Hippocampal formation (tissue), 2 donors: ENCODE measurements at regions not wholly inside any gene's neighbourhood (a gene's known extent, or its start where the extent isn't known, plus 50 kb on each side); places are given as distances from the start of the nearest gene placed in this dataset.
A peak's percentile ranks its signal among the peaks of the same experiment; 100 is the strongest.

ENCODE experiments used
- DNase-seq, 2 donors: peaks; one replicate each; lab custom pipeline; 2025; lab: John Stamatoyannopoulos, UW

GRCh38 chr17:55668312-55668920 lies 54.2 kb downstream of the TMEM100 start:
- peak in 1 of 2 donors; percentile 19 for DNase-seq

- DNase-seq: no peak
These were observed 55.9 kb downstream of the TMEM100 start for GRCh38 chr17:55666806-55667205.

DNA sequence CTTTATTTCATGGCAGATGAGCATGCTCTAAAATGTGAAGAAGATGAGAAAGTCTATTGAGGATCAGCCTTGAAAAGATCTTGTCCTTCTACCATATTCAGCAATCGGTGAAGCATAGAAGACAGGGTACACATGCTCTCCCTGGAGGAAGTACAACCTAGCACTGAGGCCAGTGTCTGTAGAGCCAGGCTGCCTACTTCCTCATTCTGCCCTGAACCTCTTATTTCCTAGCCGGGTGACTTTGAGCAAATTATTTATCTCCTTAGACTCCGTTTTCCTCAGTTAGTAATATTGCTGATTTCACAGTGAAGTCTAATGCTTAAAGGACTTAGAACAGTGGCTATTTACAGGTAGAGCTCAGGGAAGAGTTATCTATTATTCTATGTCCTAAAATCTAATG lies 58.4 kb downstream of the TMEM100 start:
- DNase-seq: no peak

- DNase-seq: no peak
These were observed 59.3 kb downstream of the TMEM100 start for GRCh38 chr17:55663400-55663799.

DNA sequence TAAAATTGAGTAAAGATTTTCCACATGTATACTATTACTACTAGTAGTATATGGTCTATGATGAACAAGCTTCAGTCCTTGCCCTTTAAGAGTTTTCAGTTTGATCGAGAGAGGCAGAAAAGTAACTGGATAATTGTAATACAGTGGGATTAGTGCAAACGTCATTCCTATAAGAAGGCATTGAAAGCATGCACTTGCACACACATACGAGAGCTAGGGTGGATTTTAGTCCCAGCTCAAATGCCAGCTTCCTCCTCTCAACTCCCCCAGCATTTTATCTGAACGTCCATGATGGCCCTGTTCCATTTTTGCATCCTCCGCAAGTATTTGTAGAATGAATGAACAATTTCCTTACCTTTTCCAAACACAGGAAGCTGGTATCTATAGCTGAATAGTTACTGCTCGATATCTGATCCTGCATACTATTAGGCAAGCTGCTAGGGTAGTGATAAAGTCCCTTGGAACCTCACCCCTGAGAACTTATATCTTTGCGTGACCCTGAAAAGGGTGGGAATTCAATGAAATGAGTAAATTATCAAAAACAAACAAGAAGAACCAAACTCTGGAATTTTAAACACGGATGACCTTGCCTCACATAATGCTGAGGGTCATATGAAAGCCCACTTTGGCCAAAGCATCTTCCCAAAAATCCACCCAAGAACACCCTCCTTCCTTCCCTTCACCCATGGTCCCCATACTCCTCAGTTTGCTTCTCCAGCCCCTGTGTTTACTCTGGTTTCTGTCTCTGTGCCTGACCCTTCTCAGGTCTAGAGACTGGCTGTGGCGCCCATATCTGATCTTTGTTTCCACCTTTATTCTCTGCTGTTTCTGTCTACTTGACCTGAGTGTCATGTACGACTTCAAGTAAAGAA lies 60.5 kb downstream of the TMEM100 start:
- DNase-seq: no peak

DNA sequence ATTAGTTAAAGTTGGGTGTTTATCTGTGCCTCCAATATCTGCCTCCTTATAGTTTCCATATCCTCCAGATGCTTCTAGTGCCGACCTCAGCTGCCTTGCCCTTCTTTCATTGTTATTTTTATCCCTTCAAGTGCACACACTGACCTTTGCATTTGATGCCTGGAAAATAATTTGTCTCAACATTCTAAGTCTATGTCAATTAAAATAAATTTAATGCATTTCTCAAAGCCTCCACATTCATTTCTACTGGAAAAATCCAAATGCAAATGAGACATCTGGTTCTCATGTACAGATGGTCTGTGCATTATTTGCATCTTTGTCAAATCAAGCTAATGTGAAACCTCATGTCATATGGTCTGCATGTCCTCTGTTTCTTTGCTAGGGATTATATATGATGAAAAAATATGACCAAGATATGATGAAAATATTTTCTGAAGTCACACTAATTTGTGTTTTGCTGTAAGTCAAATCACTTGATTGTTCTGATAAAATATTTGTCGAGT lies 61.4 kb downstream of the TMEM100 start:
- no peak for DNase-seq

GRCh38 chr17:55660178-55660886 lies 62.3 kb downstream of the TMEM100 start:
- no peak for DNase-seq

DNA sequence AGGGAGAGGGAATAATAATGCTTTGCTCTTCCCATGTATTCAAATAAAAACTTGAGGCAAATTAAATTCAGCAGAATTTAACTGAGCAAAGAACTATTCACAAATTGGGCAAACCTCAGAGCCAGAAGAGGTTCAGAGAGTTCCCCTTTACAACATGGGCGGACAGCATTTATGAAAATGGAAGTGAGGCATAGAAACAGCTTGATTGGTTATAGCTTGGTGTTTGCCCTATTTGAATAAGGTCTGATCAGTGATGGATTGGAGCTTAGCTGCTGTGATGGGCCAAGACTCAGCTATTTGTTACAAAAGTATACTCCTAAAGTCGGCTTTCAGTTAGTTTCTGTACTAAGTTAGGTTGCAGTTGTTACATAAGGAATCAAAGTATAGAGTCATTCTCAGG lies 63.0 kb downstream of the TMEM100 start:
- DNase-seq: no peak

DNA sequence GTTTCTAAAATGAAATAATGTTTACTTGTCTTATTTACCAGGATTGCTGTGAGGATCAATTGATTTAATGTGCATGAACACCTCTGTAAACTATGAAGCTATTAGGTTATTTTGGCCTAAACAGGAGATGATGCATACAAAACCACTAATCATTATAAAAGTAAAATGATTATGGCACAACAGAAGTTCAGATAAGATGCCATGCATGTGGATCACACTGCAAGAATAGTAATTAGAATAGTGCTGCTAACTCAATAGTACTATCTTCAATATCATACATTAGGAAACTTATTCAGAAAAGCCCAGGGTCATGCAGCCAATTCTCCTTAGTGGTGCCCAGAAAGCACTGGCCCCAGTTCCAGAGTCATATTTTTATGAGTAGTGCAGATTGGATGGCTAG lies 66.9 kb downstream of the TMEM100 start:
- no peak for DNase-seq

- no peak for DNase-seq
These were observed 67.8 kb downstream of the TMEM100 start for GRCh38 chr17:55654821-55655220.

DNA sequence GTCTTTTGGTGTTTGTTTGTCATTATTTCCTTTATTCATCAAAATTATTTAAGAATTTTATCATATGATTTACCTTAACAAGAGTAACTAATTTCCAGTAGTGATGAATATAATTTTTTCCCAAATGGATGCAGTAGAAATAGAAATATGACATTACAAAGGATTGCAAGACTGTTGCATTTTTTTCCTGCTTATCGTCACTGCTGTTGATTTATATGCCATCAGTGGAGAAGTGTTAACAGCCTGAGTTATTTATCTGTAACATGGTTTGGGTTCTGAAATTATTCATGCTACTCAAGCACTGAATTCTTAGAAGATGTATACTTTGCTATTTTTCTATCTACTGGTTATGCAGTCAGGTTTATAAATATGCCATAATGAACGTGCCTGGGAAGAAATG lies 68.6 kb downstream of the TMEM100 start:
- DNase-seq: no peak

DNA sequence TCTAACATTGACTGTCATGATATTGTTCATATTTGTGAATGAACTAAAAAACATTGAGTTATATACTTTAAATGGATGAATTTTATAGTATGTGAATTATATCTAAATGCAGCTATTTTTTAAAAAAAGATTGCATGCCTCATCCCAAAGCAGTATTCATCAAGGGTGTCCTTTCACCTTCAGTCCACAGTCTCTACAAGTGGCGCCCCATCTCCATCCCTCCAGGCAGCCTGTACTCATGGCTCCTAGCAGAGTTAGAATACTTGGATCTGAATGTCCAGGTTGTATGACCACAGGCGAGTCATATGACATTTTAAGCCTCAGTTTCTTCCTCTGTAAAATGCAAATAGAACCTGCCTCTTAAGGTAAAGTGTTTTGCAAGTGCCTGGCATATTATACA lies 69.8 kb downstream of the TMEM100 start:
- no peak for DNase-seq

- DNase-seq: no peak
These were observed 70.4 kb downstream of the TMEM100 start for GRCh38 chr17:55652114-55652823.

DNA sequence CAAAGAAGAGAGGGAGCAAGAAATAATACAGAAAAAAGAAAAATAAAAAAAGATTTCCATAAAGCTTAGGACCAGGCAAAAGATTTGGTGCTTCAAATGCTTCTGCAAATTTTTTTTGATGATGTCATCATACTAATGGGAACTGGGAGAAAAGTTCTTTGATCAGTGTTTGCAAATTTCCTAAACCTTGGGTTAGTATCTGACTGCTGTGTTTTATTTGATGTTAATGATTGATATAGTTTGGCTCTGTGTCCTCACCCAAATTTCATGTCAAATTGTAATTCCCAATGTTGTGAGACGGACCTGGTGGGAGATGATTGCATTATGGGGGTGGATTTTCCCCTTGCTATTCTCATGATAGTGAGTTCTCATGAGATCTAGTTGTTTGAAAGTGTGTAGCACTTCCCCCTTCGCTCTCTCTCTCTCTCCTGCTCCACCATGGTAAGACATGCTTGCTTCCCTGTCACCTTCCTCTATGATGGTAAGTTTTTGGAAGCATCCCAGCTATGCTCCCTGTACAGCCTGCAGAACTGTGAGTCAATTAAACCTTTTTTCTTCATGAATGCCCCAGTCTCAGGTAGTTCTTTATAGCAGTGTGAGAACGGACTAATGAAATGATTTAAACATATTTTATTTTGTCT lies 72.6 kb downstream of the TMEM100 start:
- DNase-seq: no peak

- no peak for DNase-seq
These were observed 74.6 kb downstream of the TMEM100 start for GRCh38 chr17:55648086-55648485.

- DNase-seq: no peak
These were observed 77.3 kb downstream of the TMEM100 start for GRCh38 chr17:55645361-55645760.

GRCh38 chr17:55644346-55644745 lies 78.3 kb downstream of the TMEM100 start:
- no peak for DNase-seq

- no peak for DNase-seq
These were observed 79.9 kb downstream of the TMEM100 start for GRCh38 chr17:55642741-55643140.

GRCh38 chr17:55641676-55642081 lies 81.0 kb downstream of the TMEM100 start:
- DNase-seq: peak in 1 of 2 donors; percentile 16

DNA sequence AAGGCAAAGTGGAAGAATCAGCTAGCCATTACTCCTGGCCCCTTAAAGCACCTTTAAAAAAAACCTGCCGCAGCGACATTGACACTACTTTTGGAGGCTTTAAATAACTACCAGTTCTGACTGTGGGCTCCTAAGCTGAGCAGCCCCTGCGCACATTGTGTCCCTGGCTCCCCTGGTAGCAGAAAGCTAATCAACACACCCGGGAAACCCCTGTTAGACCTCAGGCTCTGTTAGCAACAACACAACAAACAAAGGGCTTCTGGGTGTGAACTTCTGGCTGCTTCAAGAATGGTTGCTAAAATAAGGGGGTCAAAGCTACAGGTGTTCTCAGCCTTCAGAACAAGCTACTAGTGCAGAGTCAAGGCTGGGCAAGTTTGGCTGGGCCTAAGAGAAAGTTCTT lies 83.6 kb downstream of the TMEM100 start:
- no peak for DNase-seq

- DNase-seq: no peak
These were observed 87.3 kb downstream of the TMEM100 start for GRCh38 chr17:55635253-55635914.
